ENCODE measurements at regions not wholly inside any gene's neighbourhood (a gene's known extent, or its start where the extent isn't known, plus 50 kb on each side); places are given as distances from the start of the nearest gene placed in this dataset.

GRCh38 chr11:36824349-36824748 lies 226.3 kb upstream of the RAG2 start:
- in situ Hi-C loops (cut with MboI; ENCODE audit: low sequenced_read_pairs, unreplicated experiment), result no loop called here
- TF ChIP-seq CTCF (IDR thresholded peaks at IDR 0.05; ENCODE audit: borderline replicate concordance, control extremely low read depth, extremely low read depth, insufficient read depth, missing control alignments), result no peak
- DNase-seq (ENCODE audit: low spot score), result no peak

- DNase-seq (ENCODE audit: low spot score), result no peak
- TF ChIP-seq CTCF (IDR thresholded peaks at IDR 0.05; ENCODE audit: borderline replicate concordance, control extremely low read depth, extremely low read depth, insufficient read depth, missing control alignments), result no peak
- in situ Hi-C loops (cut with MboI; ENCODE audit: low sequenced_read_pairs, unreplicated experiment), result no loop called here
Observed at GRCh38 chr11:36822829-36823228, 224.8 kb upstream of the RAG2 start.

GRCh38 chr11:36818410-36818809 lies 220.4 kb upstream of the RAG2 start:
- in situ Hi-C loops (cut with MboI; ENCODE audit: low sequenced_read_pairs, unreplicated experiment), result no loop called here
- TF ChIP-seq CTCF (IDR thresholded peaks at IDR 0.05; ENCODE audit: borderline replicate concordance, control extremely low read depth, extremely low read depth, insufficient read depth, missing control alignments), result peak; percentile 14
- DNase-seq (ENCODE audit: low spot score), result peak; percentile 11

- DNase-seq (ENCODE audit: low spot score), result no peak
- TF ChIP-seq CTCF (IDR thresholded peaks at IDR 0.05; ENCODE audit: borderline replicate concordance, control extremely low read depth, extremely low read depth, insufficient read depth, missing control alignments), result no peak
- in situ Hi-C loops (cut with MboI; ENCODE audit: low sequenced_read_pairs, unreplicated experiment), result no loop called here
Observed at GRCh38 chr11:36817336-36817965, 219.4 kb upstream of the RAG2 start.

- in situ Hi-C loops (cut with MboI; ENCODE audit: low sequenced_read_pairs, unreplicated experiment), result no loop called here
- DNase-seq (ENCODE audit: low spot score), result no peak
- no peak for TF ChIP-seq CTCF (IDR thresholded peaks at IDR 0.05; ENCODE audit: borderline replicate concordance, control extremely low read depth, extremely low read depth, insufficient read depth, missing control alignments)
Observed at GRCh38 chr11:36809303-36809702, 211.3 kb upstream of the RAG2 start.

- no peak for TF ChIP-seq CTCF (IDR thresholded peaks at IDR 0.05; ENCODE audit: borderline replicate concordance, control extremely low read depth, extremely low read depth, insufficient read depth, missing control alignments)
- in situ Hi-C loops (cut with MboI; ENCODE audit: low sequenced_read_pairs, unreplicated experiment), result no loop called here
- DNase-seq (ENCODE audit: low spot score), result no peak
Observed at GRCh38 chr11:36807871-36808270, 209.8 kb upstream of the RAG2 start.

Data from GM13976 (cell line).